Neural cell (in vitro differentiated cells): ENCODE measurements at regions not wholly inside any gene's neighbourhood (a gene's known extent, or its start where the extent isn't known, plus 50 kb on each side); places are given as distances from the start of the nearest gene placed in this dataset.

Experiments used
- H2AFZ ChIP-seq: fragments of 200-600, 300-800 bp; sonication (generic), shearing (Covaris generic); 2 replicates; pipeline ENCODE4 v1.6.0; 2014; ENCODE audit warnings: low read depth, mild to moderate bottlenecking, antibody characterized with exemption, low read length, moderate library complexity
- H3F3A ChIP-seq: fragments of 200-600 bp; shearing (Covaris generic); 2 replicates; pipeline ENCODE4 v1.6.1; 2016; ENCODE audit warnings: mild to moderate bottlenecking, moderate library complexity, mixed read lengths, antibody characterized with exemption, low read length; ENCODE audit not compliant: insufficient read depth, poor library complexity, severe bottlenecking
- H3K27ac ChIP-seq: fragments of 200-600, 300-800 bp; sonication (generic), shearing (Covaris generic); 2 replicates; pipeline ENCODE4 v1.5.1; 2014; ENCODE audit warnings: mild to moderate bottlenecking, low read length, moderate library complexity
- H3K27me3 ChIP-seq: fragments of 300-800, 200-600 bp; sonication (generic), shearing (Covaris generic); 2 replicates; pipeline ENCODE4 v1.6.0; 2014; ENCODE audit warnings: mild to moderate bottlenecking, low read depth, low read length, moderate library complexity; ENCODE audit not compliant: insufficient read depth
- H3K36me3 ChIP-seq: fragments of 300-800, 200-600 bp; sonication (generic), shearing (Covaris generic); 2 replicates; pipeline ENCODE4 v1.5.1; 2014; ENCODE audit warnings: mild to moderate bottlenecking, antibody characterized with exemption, low read length, moderate library complexity; ENCODE audit not compliant: insufficient read depth
- H3K4me2 ChIP-seq: fragments of 300-800, 200-600 bp; sonication (generic), shearing (Covaris generic); 2 replicates; pipeline ENCODE4 v1.6.0; 2014; ENCODE audit warnings: mild to moderate bottlenecking, low read length
- H3K4me3 ChIP-seq: fragments of 300-800, 200-600 bp; sonication (generic), shearing (Covaris generic); 2 replicates; pipeline ENCODE4 v1.5.1; 2014; ENCODE audit warnings: mild to moderate bottlenecking, low read length, moderate library complexity
- H3K79me2 ChIP-seq: fragments of 200-600 bp; shearing (Covaris generic); replicated peaks from 2 replicates; pipeline ENCODE4 v1.6.0; 2014; ENCODE audit warnings: mild to moderate bottlenecking, low read length, moderate library complexity; ENCODE audit not compliant: insufficient read depth
- H3K9ac ChIP-seq: fragments of 300-800, 200-600 bp; sonication (generic), shearing (Covaris generic); 2 replicates; pipeline ENCODE4 v1.6.1; 2016; ENCODE audit warnings: mild to moderate bottlenecking, low read length, mixed read lengths
- H3K9me2 ChIP-seq: fragments of 200-600 bp; shearing (Covaris generic); 2 replicates; pipeline ENCODE4 v1.6.1; 2016; ENCODE audit warnings: mild to moderate bottlenecking, low read length, mixed read lengths; ENCODE audit not compliant: insufficient read depth
- H3K9me3 ChIP-seq: fragments of 200-600, 300-800 bp; sonication (generic), shearing (Covaris generic); 2 replicates; pipeline ENCODE4 v1.6.1; 2016; ENCODE audit warnings: mild to moderate bottlenecking, mixed run types, low read length, moderate library complexity, mixed read lengths
- H4K20me1 ChIP-seq: fragments of 200-600 bp; shearing (Covaris generic); 2 replicates; pipeline ENCODE4 v1.6.1; 2016; ENCODE audit warnings: mild to moderate bottlenecking, mixed run types; ENCODE audit not compliant: insufficient read depth
- CTCF ChIP-seq: fragments of 450-650 bp; IDR thresholded peaks from 2 replicates; pipeline ENCODE4 v1.5.1; 2014; ENCODE audit warnings: antibody characterized with exemption, mild to moderate bottlenecking, moderate library complexity; ENCODE audit not compliant: poor library complexity, severe bottlenecking
- EP300 ChIP-seq: fragments of 450-650 bp; conservative IDR thresholded peaks from 2 replicates; pipeline ENCODE4 v1.6.1; 2014; ENCODE audit warnings: antibody characterized with exemption, mild to moderate bottlenecking, moderate library complexity; ENCODE audit not compliant: poor library complexity, severe bottlenecking
- EZH2 ChIP-seq: fragments of 200-600, 300-800 bp; shearing (Covaris generic), sonication (generic); IDR thresholded peaks from 2 replicates; pipeline ENCODE4 v1.6.1; 2014; ENCODE audit warnings: antibody characterized with exemption, low read length, borderline replicate concordance, mild to moderate bottlenecking; ENCODE audit not compliant: insufficient read depth, poor library complexity, severe bottlenecking
- MXI1 ChIP-seq: fragments of 450-650 bp; conservative IDR thresholded peaks from 2 replicates; pipeline ENCODE4 v1.6.1; 2014; ENCODE audit warnings: antibody characterized with exemption, mild to moderate bottlenecking; ENCODE audit not compliant: poor library complexity, severe bottlenecking
- POLR2AphosphoS5 ChIP-seq: IDR thresholded peaks from 2 replicates; pipeline ENCODE4 v1.6.1; 2012
- RAD21 ChIP-seq: fragments of 450-650 bp; conservative IDR thresholded peaks from 2 replicates; pipeline ENCODE4 v1.6.1; 2014; ENCODE audit warnings: antibody characterized with exemption, mild to moderate bottlenecking, moderate library complexity
- REST ChIP-seq: IDR thresholded peaks from 2 replicates; pipeline ENCODE4 v1.6.1; 2012; ENCODE audit warnings: borderline replicate concordance
- SMC3 ChIP-seq: fragments of 450-650 bp; conservative IDR thresholded peaks from 2 replicates; pipeline ENCODE4 v1.6.1; 2014; ENCODE audit warnings: antibody characterized with exemption, mild to moderate bottlenecking, moderate library complexity; ENCODE audit not compliant: poor library complexity
- TAF1 ChIP-seq: IDR thresholded peaks from 2 replicates; pipeline ENCODE4 v1.6.1; 2012; ENCODE audit warnings: low read depth

- Histone ChIP-seq H3K9ac (no peak overlapping the region), H3K9me3 (no peaks in the 10 kb centered on the region), H3K4me2 (no peak overlapping the region), H3K4me3 (no peak overlapping the region), H3K27me3 (no peaks in the 10 kb centered on the region), H3K79me2 (no peaks in the 10 kb centered on the region), H3K27ac (no peak overlapping the region), H3K9me2 (no peaks in the 10 kb centered on the region), H2AFZ (no peak overlapping the region), H4K20me1 (no peaks in the 10 kb centered on the region), H3F3A (no peaks in the 10 kb centered on the region), H3K36me3 (no peaks in the 10 kb centered on the region)
- TF ChIP-seq TAF1 (no peak), MXI1 (no peak), SMC3 (no peak), POLR2AphosphoS5 (no peak), EP300 (no peak), EZH2 (no peak), RAD21 (no peak), REST (no peak), CTCF (no peak)
These were observed 865.0 kb downstream of the JRKL start for GRCh38 chr11:97254790-97255189.

GRCh38 chr11:97259434-97259833 lies 869.6 kb downstream of the JRKL start:
- H3F3A ChIP-seq: no peaks in the 10 kb centered on the region
- H3K9me3 ChIP-seq: no peaks in the 10 kb centered on the region
- no peaks in the 10 kb centered on the region for H3K9me2 ChIP-seq
- H3K27ac ChIP-seq: no peak overlapping the region
- TF ChIP-seq SMC3: no peak
- TF ChIP-seq RAD21: no peak
- no peak for TF ChIP-seq CTCF
- TF ChIP-seq REST: no peak
- TF ChIP-seq EZH2: no peak
- no peak for TF ChIP-seq TAF1
- no peaks in the 10 kb centered on the region for H3K27me3 ChIP-seq
- H3K36me3 ChIP-seq: no peaks in the 10 kb centered on the region
- H3K9ac ChIP-seq: no peak overlapping the region
- no peak overlapping the region for H3K4me2 ChIP-seq
- no peaks in the 10 kb centered on the region for H4K20me1 ChIP-seq
- no peaks in the 10 kb centered on the region for H3K79me2 ChIP-seq
- no peak overlapping the region for H2AFZ ChIP-seq
- H3K4me3 ChIP-seq: no peak overlapping the region
